Cardiac septum (tissue), 1 donor: ENCODE measurements at regions not wholly inside any gene's neighbourhood (a gene's known extent, or its start where the extent isn't known, plus 50 kb on each side); places are given as distances from the start of the nearest gene placed in this dataset.

ENCODE experiments used
- DNase-seq: peaks from one replicate; pipeline ENCODE4 v3.0.0-alpha.2; 2020; ENCODE audit warnings: low spot score
- intact Hi-C: fragments of 100-400 bp; cut with DNase I; formaldehyde crosslinking; loops from one replicate; pipeline ENCODE4 v1.14.0; 2022
- donor health status: DM: no; HTN: no; CAD: no.

DNA sequence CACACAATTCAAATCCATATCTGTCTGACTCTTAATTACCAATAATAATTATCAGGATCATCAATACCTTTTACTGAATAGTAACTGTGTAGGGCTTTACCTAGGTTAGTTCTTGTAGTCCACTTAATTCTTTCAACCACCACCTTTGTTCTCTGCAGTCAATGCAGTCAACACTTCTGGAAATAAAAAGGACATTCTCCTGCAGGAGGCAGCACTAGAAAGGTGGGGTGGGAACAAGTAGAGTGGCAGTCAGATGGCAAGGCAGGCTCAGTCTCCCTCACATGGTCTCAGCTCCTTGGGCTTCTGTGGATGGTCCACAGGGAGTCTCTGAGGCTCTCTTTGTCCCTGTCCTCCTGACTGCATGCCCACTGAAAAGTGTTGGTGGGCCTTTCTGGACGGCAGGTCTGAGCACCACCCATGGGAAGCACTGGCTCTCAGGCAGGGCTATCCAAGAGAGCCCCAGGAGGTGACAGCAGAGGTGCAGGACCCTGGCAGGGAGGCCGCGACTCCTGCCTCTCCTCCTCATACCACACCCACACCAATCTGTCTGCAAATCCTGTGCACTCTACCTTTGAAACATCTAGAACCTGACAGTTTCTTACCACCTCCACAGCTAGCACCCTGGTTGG lies 237.3 kb downstream of the FOXD2 start:
- DNase-seq, result no peak
- intact Hi-C loops, result no loop called here

DNA sequence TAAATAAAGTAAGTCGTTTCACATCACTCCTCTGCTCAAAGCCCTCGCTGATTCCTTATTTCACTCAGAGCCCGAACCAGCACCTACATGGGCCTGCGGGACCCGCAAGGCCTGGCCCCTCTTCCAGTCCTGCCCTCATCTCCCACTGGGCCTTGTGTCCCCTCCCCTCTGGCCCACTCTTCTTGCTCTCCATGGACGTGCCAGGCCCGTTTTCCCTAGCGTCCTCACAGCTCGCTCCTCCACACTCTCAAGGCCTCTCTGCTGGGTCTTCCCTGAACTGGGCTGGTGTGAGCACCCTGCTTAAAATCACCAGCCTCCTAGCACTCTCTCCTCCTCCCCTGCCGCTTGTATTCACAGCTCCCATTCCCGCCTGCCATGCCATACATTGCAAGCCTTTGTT lies 237.9 kb downstream of the FOXD2 start:
- no peak for DNase-seq
- intact Hi-C loops, result no loop called here

DNA sequence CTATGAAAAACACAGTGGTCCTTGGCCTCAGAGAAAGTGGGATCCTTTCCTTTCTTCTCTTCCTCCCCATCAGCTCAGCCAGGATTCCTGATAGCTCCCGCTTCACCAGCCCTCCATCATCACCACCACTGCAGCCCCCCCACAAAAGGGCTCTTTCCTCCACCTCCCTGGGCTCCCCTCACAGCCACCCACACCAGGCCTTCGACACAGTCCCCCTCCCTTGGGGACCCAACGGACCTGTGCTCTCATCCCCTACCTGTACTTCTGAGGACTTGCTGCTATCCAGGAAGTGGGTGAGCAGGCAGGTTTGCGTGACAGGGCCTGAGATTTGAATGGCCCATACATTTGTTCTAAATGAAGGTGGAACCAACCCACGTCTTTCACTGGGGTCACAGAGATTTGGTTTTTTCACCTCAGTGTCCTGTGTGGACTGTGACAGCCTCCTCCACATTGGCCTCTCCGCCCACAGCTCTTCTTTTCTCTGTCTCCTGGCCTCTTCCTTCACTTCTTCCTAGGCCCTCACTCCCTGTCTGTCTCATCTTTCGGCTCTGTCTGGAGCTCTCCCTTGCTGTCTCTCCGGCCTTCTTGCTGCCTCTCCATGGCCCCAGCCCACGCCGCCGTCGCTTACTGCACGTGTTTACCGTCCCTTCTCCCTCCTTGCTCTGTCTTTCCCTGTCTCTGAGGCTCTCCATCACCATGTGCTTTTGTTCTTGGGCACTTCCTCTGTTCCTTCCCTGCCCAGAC lies 238.6 kb downstream of the FOXD2 start:
- intact Hi-C loops, result no loop called here

DNA sequence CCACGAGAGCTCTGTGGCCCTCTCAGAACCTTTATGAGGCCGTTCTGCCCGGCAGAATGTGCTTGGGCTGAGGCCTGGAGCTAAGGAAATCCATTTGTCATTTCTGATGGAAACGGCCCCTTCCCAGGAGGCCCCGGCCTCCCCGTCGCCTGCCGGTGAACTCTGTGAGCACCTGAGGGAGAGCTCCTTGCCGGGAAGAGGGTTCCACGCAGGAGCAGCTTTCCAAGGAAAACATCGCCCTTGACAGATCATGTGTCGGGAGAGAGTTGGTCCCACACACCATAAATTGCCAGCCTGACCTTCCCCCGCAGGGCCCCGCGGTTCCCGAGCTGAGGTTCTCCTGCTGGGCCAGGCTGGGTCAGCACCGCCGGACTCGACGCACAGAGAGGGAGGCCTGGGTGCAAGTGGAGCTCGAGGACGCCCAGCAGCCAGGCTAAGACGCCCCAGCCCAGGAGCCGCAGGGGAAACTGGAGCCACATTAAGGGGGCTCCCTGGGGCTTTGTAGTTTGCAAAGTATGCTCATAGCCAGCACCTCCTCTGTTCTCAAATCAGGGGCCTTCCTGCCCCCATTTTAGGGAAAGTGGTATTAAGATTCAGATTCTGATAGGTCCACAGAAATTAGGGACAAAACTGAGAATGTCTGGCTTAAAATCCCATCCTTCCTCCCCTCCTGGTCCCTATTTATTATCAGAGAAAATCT lies 239.5 kb downstream of the FOXD2 start:
- intact Hi-C loops, result no loop called here
- no peak for DNase-seq

More for the DNA sequence above, 238.6 kb downstream of the FOXD2 start:
- no peak for DNase-seq

DNA sequence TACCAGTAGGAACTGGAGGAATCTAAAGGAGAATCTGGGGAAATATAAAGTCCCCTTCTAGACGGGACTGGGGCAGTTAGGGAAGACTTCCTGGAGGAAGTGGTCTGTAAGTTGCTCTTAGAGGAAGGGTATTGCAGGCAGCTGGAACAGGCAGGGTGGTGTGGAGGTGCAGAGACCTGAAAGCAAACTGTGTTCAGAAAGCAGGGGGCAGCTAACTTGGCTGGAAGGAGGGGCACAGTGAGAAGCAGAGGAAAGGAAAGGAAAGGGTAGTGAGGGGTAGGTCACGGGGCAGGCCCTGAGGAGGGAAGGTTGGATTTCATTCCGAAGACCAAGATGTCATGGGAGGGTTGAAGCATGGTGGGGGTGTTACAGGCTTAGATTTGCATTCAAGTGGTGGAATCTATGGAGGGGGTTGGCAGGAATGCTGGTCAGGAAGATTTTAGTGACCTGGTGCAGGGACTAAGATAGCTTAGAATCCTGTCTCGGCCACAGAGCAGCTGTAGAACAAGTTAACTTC lies 240.7 kb downstream of the FOXD2 start:
- intact Hi-C loops, result no loop called here
- no peak for DNase-seq

DNA sequence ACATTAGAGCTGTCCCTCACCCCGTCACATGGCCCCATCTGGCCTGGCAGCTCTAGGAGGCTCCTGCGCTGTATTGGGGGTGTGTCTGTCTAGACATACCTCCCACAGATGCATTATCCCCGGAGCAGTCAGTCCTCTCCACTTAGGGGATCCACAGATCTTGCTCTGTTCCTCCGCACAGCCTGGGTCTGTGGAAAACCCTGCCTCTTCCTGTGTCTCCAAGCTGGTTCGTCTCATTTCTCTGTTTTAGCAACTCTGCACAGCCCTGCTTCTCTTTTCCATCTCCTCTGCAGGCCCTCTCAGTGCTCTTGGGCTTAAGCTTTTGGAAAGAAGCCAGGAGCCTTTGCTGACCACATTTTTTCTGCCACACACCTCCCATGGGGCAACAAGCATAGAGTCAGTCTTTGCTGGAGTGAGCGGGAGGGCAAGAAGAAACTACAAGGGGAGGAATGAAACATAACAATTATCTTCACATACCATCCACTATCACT lies 241.5 kb downstream of the FOXD2 start:
- DNase-seq, result no peak
- intact Hi-C loops, result no loop called here

DNA sequence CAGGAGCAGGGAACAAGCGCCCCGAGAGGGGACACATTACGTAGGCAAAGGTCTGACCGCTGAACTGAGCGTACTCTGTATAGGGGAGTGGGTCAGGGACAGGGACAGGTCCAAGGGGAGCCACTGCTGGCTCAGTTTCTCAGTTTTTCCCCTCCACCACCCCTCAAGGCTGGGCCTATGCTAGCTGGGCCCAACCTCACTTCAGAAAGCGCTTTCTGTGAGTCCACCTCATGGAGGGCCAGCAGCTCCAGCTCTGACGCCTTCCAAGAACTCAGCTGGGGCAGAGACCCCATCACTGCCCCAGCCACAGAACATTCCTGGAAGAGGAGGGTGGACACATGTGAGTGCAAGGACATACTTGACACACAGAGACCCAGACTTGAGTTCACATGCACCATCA lies 242.0 kb downstream of the FOXD2 start:
- no peak for DNase-seq
- intact Hi-C loops, result no loop called here

DNA sequence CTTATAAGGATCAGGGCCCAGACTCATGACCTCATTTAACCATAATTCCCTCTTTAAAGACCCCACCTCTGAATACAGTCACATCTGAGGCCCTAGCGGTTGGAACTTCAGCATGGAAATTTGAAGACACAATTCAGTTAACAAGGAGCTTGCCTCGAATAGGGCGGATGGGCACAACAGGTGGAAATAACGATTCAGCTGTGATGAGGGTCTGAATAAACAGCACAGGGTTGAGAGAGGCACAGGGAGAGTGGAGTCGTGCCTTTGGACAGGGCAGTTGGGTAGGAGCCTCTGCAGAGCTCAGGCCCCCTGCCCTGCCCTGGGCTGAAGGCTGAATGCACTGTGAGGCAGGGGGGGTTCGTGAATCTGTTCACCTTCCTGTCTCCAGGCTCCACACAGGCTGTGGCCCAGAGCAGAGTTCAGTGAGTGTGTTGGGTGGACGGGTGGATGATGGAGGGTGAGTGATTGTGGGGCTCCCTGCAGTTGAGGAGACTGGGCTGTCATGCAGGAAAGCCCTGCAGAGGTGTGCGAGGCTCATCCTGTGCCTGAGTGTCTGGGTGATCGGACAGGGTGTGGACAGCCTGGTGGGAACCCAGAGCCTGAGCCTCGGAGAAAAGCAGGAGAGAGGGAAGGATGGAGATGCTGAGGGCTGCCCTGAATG lies 243.1 kb downstream of the FOXD2 start:
- DNase-seq, result peak; percentile 57
- intact Hi-C loops, result no loop called here

DNA sequence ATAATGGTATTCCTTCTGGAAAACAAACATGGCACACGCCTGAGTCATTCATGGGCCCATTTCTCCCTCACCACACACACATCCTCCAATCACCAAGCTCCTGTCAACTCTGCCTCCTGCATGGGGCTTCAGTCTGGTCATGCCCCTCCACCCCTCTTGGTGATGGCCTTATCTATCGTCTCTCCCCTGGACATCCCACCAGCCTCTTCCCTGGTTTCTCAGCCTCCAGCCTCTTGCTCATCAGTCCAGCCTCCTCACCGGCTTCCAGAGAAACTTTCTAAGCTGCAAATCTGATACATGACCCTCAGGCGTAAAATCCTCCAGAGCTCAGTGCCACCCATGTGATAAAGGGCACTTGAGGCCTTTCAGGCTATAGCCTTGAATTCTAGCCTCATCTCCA lies 243.9 kb downstream of the FOXD2 start:
- no peak for DNase-seq
- intact Hi-C loops, result no loop called here

DNA sequence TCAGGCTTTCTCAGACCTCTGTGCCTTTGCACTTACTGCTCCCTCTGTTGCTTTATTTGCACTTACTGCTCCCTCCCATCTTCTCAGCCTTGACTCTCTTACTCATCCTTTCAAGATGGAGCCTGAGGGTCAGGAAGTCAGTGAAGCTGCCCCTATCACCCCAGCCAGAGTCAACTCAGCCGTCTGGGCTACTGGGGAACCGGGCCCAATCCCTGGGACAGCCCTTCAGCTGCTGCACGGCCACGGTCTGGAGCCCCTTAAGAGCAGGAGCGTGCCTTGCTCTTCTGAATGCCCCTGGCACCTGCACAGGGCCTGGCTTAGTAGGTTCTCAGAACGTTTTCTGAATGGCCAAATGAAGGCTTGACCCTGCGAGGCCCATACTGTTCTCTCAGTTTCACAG lies 244.4 kb downstream of the FOXD2 start:
- intact Hi-C loops, result no loop called here
- no peak for DNase-seq

DNA sequence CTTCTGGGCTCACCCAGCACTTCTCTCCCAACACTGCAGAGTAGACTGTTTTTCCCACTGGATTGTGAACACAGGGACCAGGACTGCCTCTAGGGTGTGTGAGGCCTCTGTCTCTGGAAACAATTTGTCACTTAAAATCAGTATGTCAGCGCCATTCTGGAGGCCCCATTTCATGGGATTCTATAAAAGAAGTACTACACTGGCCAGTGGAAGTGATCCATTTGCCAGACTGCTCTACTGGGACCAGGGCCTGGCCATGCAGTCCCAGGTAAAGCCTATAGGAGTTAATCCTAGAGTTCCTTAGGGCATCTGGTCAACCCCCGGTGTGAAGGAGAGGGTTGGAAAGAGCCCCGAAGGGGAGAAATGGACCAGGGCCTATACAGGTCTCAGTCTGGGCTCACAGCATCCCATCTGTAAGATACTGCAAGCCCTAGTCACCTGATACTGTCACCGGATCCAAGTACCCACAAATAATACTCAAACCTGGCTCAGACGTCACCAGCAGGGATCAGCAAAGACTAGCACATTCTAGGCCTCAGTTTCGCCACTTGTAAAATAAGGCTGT lies 245.0 kb downstream of the FOXD2 start:
- DNase-seq, result no peak
- intact Hi-C loops, result no loop called here

DNA sequence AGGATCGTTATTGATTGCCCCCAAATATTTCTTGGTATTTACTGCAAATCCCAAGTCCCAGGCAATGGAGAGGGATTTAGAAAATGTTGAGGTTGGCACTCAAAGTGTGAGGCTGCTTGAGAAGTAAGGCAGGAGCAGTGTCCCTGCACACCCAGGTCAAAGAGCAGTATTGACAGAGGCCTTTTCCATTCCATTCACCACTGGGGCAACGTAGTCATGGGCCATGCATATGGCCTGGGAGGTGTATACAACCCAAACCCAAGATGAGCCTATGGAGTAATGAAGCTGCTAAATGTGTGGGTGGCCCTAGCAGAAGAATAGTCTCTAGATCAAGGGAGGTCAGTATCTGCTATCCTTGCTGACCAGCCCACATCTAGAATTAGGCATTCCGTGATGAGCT lies 245.6 kb downstream of the FOXD2 start:
- intact Hi-C loops, result no loop called here
- no peak for DNase-seq

DNA sequence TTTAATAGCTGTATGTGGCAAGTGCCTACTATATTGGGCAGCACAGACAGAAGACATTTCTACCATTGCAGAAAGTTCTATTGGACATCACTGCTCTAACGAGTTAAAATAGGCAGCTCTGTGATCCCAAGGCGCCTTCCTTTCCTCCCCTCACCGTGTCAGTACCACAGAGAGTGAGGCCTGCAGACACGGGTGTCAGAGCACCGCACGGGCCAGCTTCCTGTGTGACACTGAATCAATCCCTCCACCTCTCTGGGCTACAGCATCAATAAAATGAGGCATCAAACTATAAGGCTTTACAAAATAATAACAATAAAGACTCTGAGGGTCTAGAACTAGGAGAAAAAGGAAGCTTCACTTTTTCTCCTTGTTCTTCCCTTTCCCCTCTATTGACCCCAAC lies 246.7 kb downstream of the FOXD2 start:
- intact Hi-C loops, result no loop called here
- no peak for DNase-seq

DNA sequence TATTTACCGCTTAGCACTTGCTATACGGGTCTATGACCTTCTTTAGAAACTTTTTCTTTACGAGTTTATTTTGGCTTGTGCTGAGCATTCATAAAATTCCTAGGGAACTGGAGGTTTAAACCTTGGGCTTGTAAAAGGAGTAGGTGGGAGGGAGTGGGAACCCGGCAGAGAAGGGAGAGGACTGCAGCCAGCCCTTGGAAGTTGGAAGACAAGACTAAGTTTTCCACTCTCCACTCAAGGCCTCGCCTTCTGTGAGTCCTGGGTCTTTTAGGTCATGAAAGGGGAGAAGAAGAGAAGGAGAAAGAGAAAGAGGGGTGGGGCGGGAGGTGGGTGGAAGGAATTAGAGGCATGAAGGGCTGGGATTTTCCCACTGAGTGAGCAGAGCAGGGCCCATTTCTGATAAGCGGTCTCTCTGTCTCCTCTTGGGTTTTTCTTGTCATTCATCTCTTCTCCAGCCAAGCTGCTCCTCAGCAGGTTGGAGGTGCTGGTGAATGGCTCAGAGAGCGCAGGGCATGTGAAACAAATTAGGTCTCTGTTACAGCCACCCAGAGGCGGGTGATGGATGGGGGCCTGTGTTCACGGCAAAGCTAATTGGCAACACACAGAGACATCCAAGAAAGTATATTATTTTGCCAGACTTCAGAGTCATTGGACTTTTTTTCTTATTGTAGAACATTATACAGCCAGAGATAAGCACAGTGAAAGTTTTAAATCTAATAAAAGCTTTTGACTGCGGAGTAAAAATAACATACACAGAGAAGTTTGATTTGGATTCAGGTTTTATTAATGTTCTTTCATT lies 247.3 kb downstream of the FOXD2 start:
- peak; percentile 70 for DNase-seq
- intact Hi-C loops, result no loop called here

DNA sequence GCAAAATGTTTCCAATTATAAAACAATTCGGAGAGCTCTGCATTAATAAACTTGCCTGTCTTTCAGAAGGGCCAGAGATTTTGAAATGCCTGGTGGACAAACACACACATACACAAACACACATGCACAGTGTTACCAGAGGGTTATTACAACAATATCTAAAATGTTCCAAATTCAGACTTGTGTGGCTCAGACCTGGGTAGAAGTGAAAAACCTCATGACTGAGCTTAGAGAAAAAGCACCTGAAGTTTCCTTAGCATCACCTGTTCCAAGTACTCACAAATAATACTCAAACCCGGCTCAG lies 247.9 kb downstream of the FOXD2 start:
- no peak for DNase-seq
- intact Hi-C loops, result no loop called here

DNA sequence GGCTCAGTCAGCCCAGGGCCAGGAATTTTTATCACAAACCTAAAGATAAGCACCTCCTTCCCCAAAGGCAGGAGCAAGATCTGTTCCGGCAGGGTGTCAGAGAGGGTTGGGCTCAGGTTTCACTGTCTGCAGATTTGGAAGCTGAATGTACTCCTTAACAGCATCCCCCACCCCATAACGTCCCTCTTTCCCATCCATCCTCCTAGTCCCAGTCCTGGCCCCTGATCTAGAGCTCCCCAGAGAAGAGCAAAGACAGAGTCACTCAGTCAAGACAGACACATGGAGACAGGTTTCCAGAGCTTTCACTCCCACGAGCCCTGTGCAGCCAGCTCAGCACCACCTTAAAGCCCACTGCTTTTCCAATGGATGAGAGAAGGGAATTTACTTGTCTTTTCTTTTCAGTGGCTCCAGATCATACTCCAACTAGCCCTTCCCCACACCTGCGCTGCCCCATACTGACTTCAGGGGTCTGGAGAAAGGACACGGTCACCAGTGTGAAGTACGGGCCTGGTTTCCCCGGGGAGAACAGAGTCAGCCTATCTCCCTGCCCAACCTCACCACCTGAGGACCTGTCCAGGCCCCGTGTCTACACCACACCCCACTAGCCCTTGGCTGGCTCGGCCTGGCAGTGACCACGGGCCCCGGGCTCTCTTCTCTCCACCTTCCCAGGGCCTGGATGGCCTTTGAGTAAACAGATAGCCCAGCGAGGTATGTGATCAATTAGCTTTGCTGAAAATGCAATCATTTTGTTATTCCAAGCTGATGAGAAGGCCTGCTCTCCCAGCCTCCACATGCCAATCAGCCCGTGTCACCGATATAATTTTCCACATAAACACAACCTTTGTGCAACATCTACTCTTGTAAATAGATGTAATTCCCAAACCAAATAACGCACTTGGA lies 249.1 kb downstream of the FOXD2 start:
- DNase-seq, result peak; percentile 64
- intact Hi-C loops, result no loop called here

DNA sequence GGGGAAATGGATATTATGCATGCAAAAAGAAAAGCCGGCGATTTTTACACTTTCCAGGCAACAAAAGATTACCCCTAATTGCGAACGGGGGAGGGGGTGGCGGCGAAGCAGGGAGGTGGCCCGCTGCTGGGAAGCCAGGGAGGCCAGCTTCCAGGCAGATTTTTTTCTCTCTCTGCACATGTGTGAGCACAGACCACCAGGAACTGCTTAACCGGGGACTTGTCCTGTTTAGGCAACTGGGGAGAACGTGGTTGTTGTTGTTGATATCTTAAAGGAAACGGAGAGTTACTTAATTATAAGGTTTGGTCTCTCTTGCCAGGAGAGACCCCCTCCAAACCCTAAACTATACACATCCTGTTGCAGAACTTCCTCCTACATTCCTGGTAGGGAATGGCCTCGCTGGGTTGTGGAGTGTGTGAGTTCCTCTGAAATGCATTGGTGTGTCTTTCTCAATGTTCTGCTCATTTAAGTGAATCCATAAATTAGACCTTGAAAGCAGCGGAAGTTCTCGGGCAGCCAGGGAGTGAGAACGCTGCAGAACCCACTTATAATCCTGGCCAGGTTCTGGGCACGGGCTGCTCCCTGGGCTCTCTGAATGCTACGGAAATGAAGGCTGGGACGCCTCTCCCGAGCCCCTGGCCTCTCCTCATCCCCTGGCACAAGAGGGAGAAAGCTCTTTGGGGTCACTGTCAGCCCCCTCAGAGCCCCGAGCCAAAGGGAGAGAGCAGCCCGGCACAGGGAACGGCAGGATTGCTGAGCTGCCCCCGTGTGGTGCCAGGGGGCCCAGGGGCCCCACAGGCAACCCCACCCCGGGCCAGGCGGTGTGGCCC lies 250.0 kb downstream of the FOXD2 start:
- DNase-seq, result peak; percentile 41
- intact Hi-C loops, result no loop called here
